Stomach smooth muscle (tissue), 2 donors: ENCODE measurements at regions not wholly inside any gene's neighbourhood (a gene's known extent, or its start where the extent isn't known, plus 50 kb on each side); places are given as distances from the start of the nearest gene placed in this dataset.

Experiments
- H3K27ac ChIP-seq: one replicate; pipeline ENCODE4 v1.7.0; 2013; ENCODE audit warnings: mild to moderate bottlenecking, low read length, inconsistent platforms
- H3K27me3 ChIP-seq, 2 donors: one replicate each; pipeline ENCODE4 v1.7.0; 2013; ENCODE audit warnings: low read length in 2 of 2; ENCODE audit not compliant: insufficient read depth in 2 of 2, control insufficient read depth in 1 of 2
- H3K36me3 ChIP-seq, 2 donors: one replicate each; pipeline ENCODE4 v1.7.0; 2013; ENCODE audit warnings: low read length in 2 of 2; ENCODE audit not compliant: control insufficient read depth in 2 of 2, insufficient read depth in 2 of 2
- H3K4me1 ChIP-seq: one replicate; pipeline ENCODE4 v1.7.0; 2013; ENCODE audit warnings: low read length; ENCODE audit not compliant: control insufficient read depth, insufficient read depth
- H3K4me3 ChIP-seq, 2 donors: one replicate each; pipeline ENCODE4 v1.7.0; 2013; ENCODE audit warnings: low read length in 2 of 2
- H3K9ac ChIP-seq, 2 donors: one replicate each; pipeline ENCODE4 v1.7.0; 2013; ENCODE audit warnings: low read length in 2 of 2, mild to moderate bottlenecking in 1 of 2
- H3K9me3 ChIP-seq, 2 donors: one replicate each; pipeline ENCODE4 v1.7.0; 2013; ENCODE audit warnings: low read length in 2 of 2; ENCODE audit not compliant: control insufficient read depth in 2 of 2
- donor health status: healthy.
- donor health status: Pancreatic carcinoma.

- Histone ChIP-seq H3K4me3 (no peak overlapping the region), H3K27ac (no peak overlapping the region), H3K9me3 (no peaks in the 10 kb centered on the region), H3K9ac (no peak overlapping the region), H3K27me3 (no peaks in the 10 kb centered on the region), H3K36me3 (peaks cover 0 to 3% of the 10 kb centered on the region in 2 donors), H3K4me1 (peaks cover 28% of the 10 kb centered on the region)
Measured at GRCh38 chr2:174669336-174669735, 71.7 kb upstream of the WIPF1 start.

- Histone ChIP-seq H3K27me3 (no peaks in the 10 kb centered on the region), H3K9me3 (no peaks in the 10 kb centered on the region), H3K36me3 (peaks cover 0 to 3% of the 10 kb centered on the region in 2 donors), H3K9ac (no peak overlapping the region), H3K27ac (no peak overlapping the region), H3K4me3 (no peak overlapping the region), H3K4me1 (peaks cover 39% of the 10 kb centered on the region)
Measured at GRCh38 chr2:174668075-174668474, 70.5 kb upstream of the WIPF1 start.

- H3K36me3 ChIP-seq = no peaks in the 10 kb centered on the region
- peaks cover 46% of the 10 kb centered on the region for H3K4me1 ChIP-seq
- H3K27me3 ChIP-seq = no peaks in the 10 kb centered on the region
- H3K27ac ChIP-seq = peak overlapping the region; percentile 18
- H3K9me3 ChIP-seq = no peaks in the 10 kb centered on the region
- no peak overlapping the region for H3K4me3 ChIP-seq
- H3K9ac ChIP-seq = peak overlapping the region in 1 of 2 donors; percentile 42
Measured at GRCh38 chr2:174667250-174667860, 69.8 kb upstream of the WIPF1 start.

GRCh38 chr2:174666845-174667244, 69.2 kb upstream of the WIPF1 start:
- no peaks in the 10 kb centered on the region for H3K9me3 ChIP-seq
- H3K9ac ChIP-seq = peak overlapping the region in 1 of 2 donors; percentile 42
- H3K4me1 ChIP-seq = peaks cover 46% of the 10 kb centered on the region
- peak overlapping the region; percentile 18 for H3K27ac ChIP-seq
- H3K27me3 ChIP-seq = no peaks in the 10 kb centered on the region
- H3K4me3 ChIP-seq = no peak overlapping the region
- H3K36me3 ChIP-seq = no peaks in the 10 kb centered on the region

GRCh38 chr2:174666312-174666711, 68.7 kb upstream of the WIPF1 start:
- H3K4me3 ChIP-seq = no peak overlapping the region
- H3K9me3 ChIP-seq = no peaks in the 10 kb centered on the region
- peak overlapping the region; percentile 18 for H3K27ac ChIP-seq
- no peak overlapping the region for H3K9ac ChIP-seq
- H3K36me3 ChIP-seq = no peaks in the 10 kb centered on the region
- peaks cover 49% of the 10 kb centered on the region for H3K4me1 ChIP-seq
- no peaks in the 10 kb centered on the region for H3K27me3 ChIP-seq

- no peaks in the 10 kb centered on the region for H3K27me3 ChIP-seq
- peak overlapping the region in 1 of 2 donors; percentile 29 for H3K9ac ChIP-seq
- peaks cover 38% of the 10 kb centered on the region for H3K4me1 ChIP-seq
- H3K4me3 ChIP-seq = peak overlapping the region in 1 of 2 donors; percentile 40
- peak overlapping the region; percentile 82 for H3K27ac ChIP-seq
- no peaks in the 10 kb centered on the region for H3K36me3 ChIP-seq
- H3K9me3 ChIP-seq = no peaks in the 10 kb centered on the region
Measured at GRCh38 chr2:174664084-174664759, 66.6 kb upstream of the WIPF1 start.

- peak overlapping the region in 1 of 2 donors; percentile 29 for H3K9ac ChIP-seq
- H3K36me3 ChIP-seq = no peaks in the 10 kb centered on the region
- H3K9me3 ChIP-seq = no peaks in the 10 kb centered on the region
- H3K27me3 ChIP-seq = no peaks in the 10 kb centered on the region
- H3K27ac ChIP-seq = peak overlapping the region; percentile 82
- peaks cover 38% of the 10 kb centered on the region for H3K4me1 ChIP-seq
- peak overlapping the region in 1 of 2 donors; percentile 40 for H3K4me3 ChIP-seq
Measured at GRCh38 chr2:174663550-174663949, 65.9 kb upstream of the WIPF1 start.

GRCh38 chr2:174662859-174663258, 65.3 kb upstream of the WIPF1 start:
- no peaks in the 10 kb centered on the region for H3K9me3 ChIP-seq
- H3K4me1 ChIP-seq = peaks cover 37% of the 10 kb centered on the region
- H3K4me3 ChIP-seq = peak overlapping the region in 1 of 2 donors; percentile 29
- H3K27ac ChIP-seq = peak overlapping the region; percentile 82
- H3K9ac ChIP-seq = peak overlapping the region in 1 of 2 donors; percentile 44
- H3K27me3 ChIP-seq = no peaks in the 10 kb centered on the region
- H3K36me3 ChIP-seq = no peaks in the 10 kb centered on the region

GRCh38 chr2:174662459-174662858, 64.9 kb upstream of the WIPF1 start:
- H3K27me3 ChIP-seq = no peaks in the 10 kb centered on the region
- H3K9me3 ChIP-seq = no peaks in the 10 kb centered on the region
- no peaks in the 10 kb centered on the region for H3K36me3 ChIP-seq
- H3K27ac ChIP-seq = peak overlapping the region; percentile 82
- H3K4me1 ChIP-seq = peaks cover 33% of the 10 kb centered on the region
- H3K9ac ChIP-seq = no peak overlapping the region
- H3K4me3 ChIP-seq = peak overlapping the region in 1 of 2 donors; percentile 29

GRCh38 chr2:174660984-174661675, 63.5 kb upstream of the WIPF1 start:
- Histone ChIP-seq H3K9ac (no peak overlapping the region), H3K9me3 (no peaks in the 10 kb centered on the region), H3K36me3 (no peaks in the 10 kb centered on the region), H3K4me3 (no peak overlapping the region), H3K27me3 (no peaks in the 10 kb centered on the region), H3K4me1 (peaks cover 22% of the 10 kb centered on the region), H3K27ac (no peak overlapping the region)
